ENCODE measurements at regions not wholly inside any gene's neighbourhood (a gene's known extent, or its start where the extent isn't known, plus 50 kb on each side); places are given as distances from the start of the nearest gene placed in this dataset.

DNA sequence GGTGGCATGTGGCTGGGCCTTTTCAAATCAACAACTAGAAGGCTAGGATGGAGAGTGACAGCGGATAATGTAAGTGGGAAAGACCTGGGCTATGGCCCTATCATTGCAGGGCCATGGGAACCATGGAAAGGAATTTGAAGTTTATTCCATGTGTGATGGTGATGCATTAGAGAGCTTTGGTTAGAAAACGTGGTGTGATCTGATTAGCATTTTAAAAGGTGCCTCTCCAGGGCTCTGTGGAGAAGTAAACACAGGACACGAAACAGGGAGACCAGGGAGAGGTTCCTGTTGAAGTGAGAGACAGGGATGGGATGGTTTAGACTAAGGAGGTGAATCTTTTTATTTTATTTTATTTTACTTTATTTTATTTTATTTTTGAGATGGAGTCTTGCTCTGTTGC is 749.5 kb downstream of the GATA3 start:
- TF ChIP-seq, protein P1, sequence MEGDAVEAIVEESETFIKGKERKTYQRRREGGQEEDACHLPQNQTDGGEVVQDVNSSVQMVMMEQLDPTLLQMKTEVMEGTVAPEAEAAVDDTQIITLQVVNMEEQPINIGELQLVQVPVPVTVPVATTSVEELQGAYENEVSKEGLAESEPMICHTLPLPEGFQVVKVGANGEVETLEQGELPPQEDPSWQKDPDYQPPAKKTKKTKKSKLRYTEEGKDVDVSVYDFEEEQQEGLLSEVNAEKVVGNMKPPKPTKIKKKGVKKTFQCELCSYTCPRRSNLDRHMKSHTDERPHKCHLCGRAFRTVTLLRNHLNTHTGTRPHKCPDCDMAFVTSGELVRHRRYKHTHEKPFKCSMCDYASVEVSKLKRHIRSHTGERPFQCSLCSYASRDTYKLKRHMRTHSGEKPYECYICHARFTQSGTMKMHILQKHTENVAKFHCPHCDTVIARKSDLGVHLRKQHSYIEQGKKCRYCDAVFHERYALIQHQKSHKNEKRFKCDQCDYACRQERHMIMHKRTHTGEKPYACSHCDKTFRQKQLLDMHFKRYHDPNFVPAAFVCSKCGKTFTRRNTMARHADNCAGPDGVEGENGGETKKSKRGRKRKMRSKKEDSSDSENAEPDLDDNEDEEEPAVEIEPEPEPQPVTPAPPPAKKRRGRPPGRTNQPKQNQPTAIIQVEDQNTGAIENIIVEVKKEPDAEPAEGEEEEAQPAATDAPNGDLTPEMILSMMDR (IDR thresholded peaks at IDR 0.05; ENCODE audit: low read length) = no peak
- no peak for TF ChIP-seq EZH2 (IDR thresholded peaks at IDR 0.05; ENCODE audit: borderline replicate concordance, low read length)
